Neural cell (in vitro differentiated cells): ENCODE measurements at regions not wholly inside any gene's neighbourhood (a gene's known extent, or its start where the extent isn't known, plus 50 kb on each side); places are given as distances from the start of the nearest gene placed in this dataset.

Experiments
- CTCF ChIP-seq: fragments of 450-650 bp; IDR thresholded peaks from 2 replicates; pipeline ENCODE4 v1.5.1; 2014; ENCODE audit warnings: antibody characterized with exemption, mild to moderate bottlenecking, moderate library complexity; ENCODE audit not compliant: poor library complexity, severe bottlenecking
- EP300 ChIP-seq: fragments of 450-650 bp; conservative IDR thresholded peaks from 2 replicates; pipeline ENCODE4 v1.6.1; 2014; ENCODE audit warnings: antibody characterized with exemption, mild to moderate bottlenecking, moderate library complexity; ENCODE audit not compliant: poor library complexity, severe bottlenecking
- EZH2 ChIP-seq: fragments of 200-600, 300-800 bp; shearing (Covaris generic), sonication (generic); IDR thresholded peaks from 2 replicates; pipeline ENCODE4 v1.6.1; 2014; ENCODE audit warnings: antibody characterized with exemption, low read length, borderline replicate concordance, mild to moderate bottlenecking; ENCODE audit not compliant: insufficient read depth, poor library complexity, severe bottlenecking
- MXI1 ChIP-seq: fragments of 450-650 bp; conservative IDR thresholded peaks from 2 replicates; pipeline ENCODE4 v1.6.1; 2014; ENCODE audit warnings: antibody characterized with exemption, mild to moderate bottlenecking; ENCODE audit not compliant: poor library complexity, severe bottlenecking
- REST ChIP-seq: IDR thresholded peaks from 2 replicates; pipeline ENCODE4 v1.6.1; 2012; ENCODE audit warnings: borderline replicate concordance
- SMC3 ChIP-seq: fragments of 450-650 bp; conservative IDR thresholded peaks from 2 replicates; pipeline ENCODE4 v1.6.1; 2014; ENCODE audit warnings: antibody characterized with exemption, mild to moderate bottlenecking, moderate library complexity; ENCODE audit not compliant: poor library complexity

GRCh38 chr5:15333091-15333490 is 166.9 kb upstream of the FBXL7 start:
- TF ChIP-seq CTCF (no peak), MXI1 (no peak), EZH2 (no peak), EP300 (no peak), SMC3 (no peak), REST (no peak)
